K562 (cell line): ENCODE measurements at regions not wholly inside any gene's neighbourhood (a gene's known extent, or its start where the extent isn't known, plus 50 kb on each side); places are given as distances from the start of the nearest gene placed in this dataset.

Source experiments
- ATAC-seq: fragments of 200-7000 bp; cut with Tn5 transposase; 3 replicates; pipeline ENCODE4 v1.9.1; 2020; ENCODE audit warnings: moderate library complexity
- BruUV-seq: library from RNA; stranded (reverse); fragments of 400-500 nt; replicated peaks from 2 replicates; lab custom pipeline; 2021; lab: Mats Ljungman, UMichigan
- CTCF ChIA-PET: fragments of 300-600 bp; formaldehyde crosslinking; extraction: SDS; loops from one replicate; lab custom pipeline; 2021; ENCODE audit warnings: low intra/inter-chr PET ratio; lab: Yijun Ruan, JAX
- POLR2A ChIA-PET: fragments of 300-600, 350-650 bp; sonication (Branson Sonifier 250); formaldehyde crosslinking; extraction: SDS; loops from one replicate; lab custom pipeline; 2021; ENCODE audit warnings: antibody characterized with exemption, inconsistent platforms; lab: Yijun Ruan, JAX
- DNase-seq, 4 experiments: peaks; one replicate each; pipeline versions ENCODE4 v3.0.0 to v3.0.0-alpha.2; 2011 to 2018; ENCODE audit warnings: low spot score in 3 of 4, mixed read lengths in 3 of 4; ENCODE audit errors: extremely low read depth in 1 of 4
- FAIRE-seq: peaks from 2 replicates; lab custom pipeline; 2011; peaks lifted over from hg19 to GRCh38; lab: Jason Lieb, UNC
- H2AFZ ChIP-seq: 2 replicates; pipeline ENCODE4 v1.6.0; 2011; ENCODE audit warnings: low read depth, low read length, control low read depth, inconsistent platforms
- H3K27ac ChIP-seq: fragments of 200-600 bp; 3 replicates; pipeline ENCODE4 v1.8.0; 2011; ENCODE audit warnings: low read depth, mild to moderate bottlenecking, control low read depth, inconsistent platforms, low read length, moderate library complexity, mixed read lengths; ENCODE audit errors: extremely low read depth
- H3K27me3 ChIP-seq, 2 experiments: fragments of 300-600 bp in 1 of 2; 2 replicates in 1 of 2; 3 replicates in 1 of 2; pipeline versions ENCODE4 v1.6.0 to v1.8.0; 2011; ENCODE audit warnings: inconsistent platforms in 2 of 2, low read length in 2 of 2, mild to moderate bottlenecking in 1 of 2, mixed read lengths in 1 of 2, moderate library complexity in 1 of 2; ENCODE audit not compliant: control insufficient read depth in 2 of 2, insufficient read depth in 2 of 2
- H3K36me3 ChIP-seq: fragments of 300-600 bp; 3 replicates; pipeline ENCODE4 v1.8.0; 2011; ENCODE audit warnings: mild to moderate bottlenecking, low read length, inconsistent platforms; ENCODE audit not compliant: control insufficient read depth, insufficient read depth
- H3K4me1 ChIP-seq, 2 experiments: fragments of 200-600 bp in 1 of 2; replicated peaks in 1 of 2; 2 replicates in 1 of 2; 3 replicates in 1 of 2; pipeline versions ENCODE4 v1.5.1 to v1.8.0; 2011; ENCODE audit warnings: inconsistent platforms in 2 of 2, low read length in 2 of 2, mild to moderate bottlenecking in 1 of 2, mixed read lengths in 1 of 2, moderate library complexity in 1 of 2; ENCODE audit not compliant: control insufficient read depth in 2 of 2, insufficient read depth in 2 of 2
- H3K4me2 ChIP-seq: 2 replicates; pipeline ENCODE4 v1.6.1; 2011; ENCODE audit warnings: low read length, control low read depth, inconsistent platforms, mixed read lengths; ENCODE audit not compliant: insufficient read depth
- H3K4me3 ChIP-seq: fragments of 200-600 bp; sonication (generic), shearing (Covaris generic); 2 replicates; pipeline ENCODE4 v1.5.1; 2016; ENCODE audit warnings: control low read depth, inconsistent platforms
- H3K79me2 ChIP-seq: fragments of 200-600 bp; 3 replicates; pipeline ENCODE4 v1.8.0; 2011; ENCODE audit warnings: low read length, inconsistent platforms; ENCODE audit not compliant: control insufficient read depth, insufficient read depth
- H3K9ac ChIP-seq, 2 experiments: 2 replicates each; pipeline versions ENCODE4 v1.6.0 to v1.6.1; 2011; ENCODE audit warnings: low read depth in 2 of 2, low read length in 2 of 2, control low read depth in 1 of 2, inconsistent platforms in 1 of 2, mild to moderate bottlenecking in 1 of 2, mixed read lengths in 1 of 2; ENCODE audit not compliant: insufficient read depth in 1 of 2
- H3K9me1 ChIP-seq: one replicate; pipeline ENCODE4 v1.6.0; 2011; ENCODE audit warnings: inconsistent platforms, mild to moderate bottlenecking, low read length, moderate library complexity; ENCODE audit not compliant: control insufficient read depth, insufficient read depth
- H3K9me3 ChIP-seq: replicated peaks from 2 replicates; pipeline ENCODE4 v1.5.1; 2011; ENCODE audit warnings: low read depth, low read length, inconsistent platforms; ENCODE audit not compliant: control insufficient read depth, insufficient read depth
- H4K20me1 ChIP-seq: replicated peaks from 2 replicates; pipeline ENCODE4 v1.6.1; 2011; ENCODE audit warnings: low read length, inconsistent platforms, mixed read lengths; ENCODE audit not compliant: control insufficient read depth, insufficient read depth
- ATF7 ChIP-seq: fragments of 450-650 bp; IDR thresholded peaks from 2 replicates; pipeline ENCODE4 v1.7.1; 2014; ENCODE audit warnings: mild to moderate bottlenecking, moderate library complexity
- CHD4 ChIP-seq: fragments of 200-600 bp; sonication (generic); IDR thresholded peaks from 3 replicates; pipeline ENCODE4 v1.6.1; 2012; ENCODE audit warnings: low read depth, mild to moderate bottlenecking, mixed read lengths, low read length, inconsistent platforms; ENCODE audit not compliant: insufficient read depth, insufficient replicate concordance, poor library complexity, severe bottlenecking
- CREB3 ChIP-seq: fragments of 450-650 bp; conservative IDR thresholded peaks from 2 replicates; pipeline ENCODE4 v1.6.1; 2016; ENCODE audit warnings: missing genetic modification characterization, low read depth, mild to moderate bottlenecking, missing compliant biosample characterization, moderate library complexity
- L3MBTL2 ChIP-seq: fragments of 450-650 bp; IDR thresholded peaks from 2 replicates; pipeline ENCODE4 v1.6.1; 2016; ENCODE audit warnings: mild to moderate bottlenecking, moderate library complexity
- SNAPC5 ChIP-seq: fragments of 250-450 bp; sonication (Bioruptor Pico); IDR thresholded peaks from 2 replicates; pipeline ENCODE4 v1.8.0; 2021; ENCODE audit warnings: moderate library complexity, mild to moderate bottlenecking, inconsistent platforms
- ZNF184 ChIP-seq: sonication (generic); formaldehyde crosslinking; IDR thresholded peaks from 2 replicates; pipeline ENCODE4 v1.5.0; 2020; ENCODE audit warnings: missing genetic modification reagents
- ZNF282 ChIP-seq: sonication (generic); formaldehyde crosslinking; IDR thresholded peaks from 2 replicates; pipeline ENCODE4 v1.8.1; 2023; ENCODE audit warnings: missing genetic modification reagents
- WGBS: fragments of 100-300 bp; shearing (Covaris generic); methylation state at CpG from one replicate; pipeline ENCODE4 v1.1.6; 2016; ENCODE audit warnings: low coverage, mixed read lengths; ENCODE audit not compliant: insufficient coverage; ENCODE audit errors: missing lambda C conversion rate; 5-methylcytosine and 5-hydroxymethylcytosine counted together
- in situ Hi-C: fragments of 300-500 bp; cut with MboI; formaldehyde crosslinking; loops from 4 replicates; pipeline ENCODE4 v1.15.0; 2018; ENCODE audit warnings: inconsistent platforms, mixed read lengths
- intact Hi-C: fragments of 100-400 bp; cut with micrococcal nuclease; formaldehyde crosslinking; loops from 2 replicates; pipeline ENCODE4 v1.14.2; 2022

GRCh38 chr16:55929181-55929580 is 54.0 kb upstream of the CES5A start:
- FAIRE-seq = no peak
- Histone ChIP-seq H2AFZ (no peak overlapping the region), H3K9ac (no peak overlapping the region), H3K27me3 (no peaks in the 10 kb centered on the region), H3K4me1 (no peaks in the 10 kb centered on the region), H3K4me3 (no peak overlapping the region), H3K36me3 (no peaks in the 10 kb centered on the region), H3K27ac (no peak overlapping the region), H3K79me2 (no peaks in the 10 kb centered on the region), H3K4me2 (no peak overlapping the region), H3K9me1 (no peaks in the 10 kb centered on the region), H3K9me3 (no peaks in the 10 kb centered on the region; the same call in 1 of the 2 replicates), H4K20me1 (no peaks in the 10 kb centered on the region)
- ATAC-seq = no peak
- ChIA-PET CTCF (no interaction called here), POLR2A (no interaction called here)
- DNase-seq = no peak
- WGBS = 1% methylated on average over 8 of the region's 8 CpGs
- TF ChIP-seq CHD4 (no peak), ZNF184 (CRISPR knock-in tag) (no peak), ZNF282 (no peak), ATF7 (no peak), SNAPC5 (no peak)
- BruUV-seq = no TSS peak
- in situ Hi-C loops (no loop called here), intact Hi-C loops (no loop called here)

- in situ Hi-C loops = no loop called here
- ChIA-PET CTCF (no interaction called here), POLR2A (no interaction called here)
- Histone ChIP-seq H3K27me3 (no peaks in the 10 kb centered on the region), H3K4me1 (no peaks in the 10 kb centered on the region), H3K9me3 (no peaks in the 10 kb centered on the region), H3K4me3 (no peak overlapping the region), H4K20me1 (no peaks in the 10 kb centered on the region), H3K4me2 (no peak overlapping the region), H2AFZ (no peak overlapping the region), H3K9me1 (no peaks in the 10 kb centered on the region), H3K9ac (no peak overlapping the region), H3K79me2 (no peaks in the 10 kb centered on the region), H3K36me3 (no peaks in the 10 kb centered on the region), H3K27ac (no peak overlapping the region)
- no peak for DNase-seq
- WGBS = 2% methylated on average over 3 of the region's 3 CpGs
- no peak for TF ChIP-seq CREB3 (tag)
- TF ChIP-seq L3MBTL2 = no peak
- BruUV-seq = no TSS peak
- ATAC-seq = no peak
- intact Hi-C loops = no loop called here
- no peak for FAIRE-seq
These were observed 50.1 kb upstream of the CES5A start for GRCh38 chr16:55925242-55925641.
